Esophagus muscularis mucosa (tissue), 3 donors: ENCODE measurements at regions not wholly inside any gene's neighbourhood (a gene's known extent, or its start where the extent isn't known, plus 50 kb on each side); places are given as distances from the start of the nearest gene placed in this dataset.

Experiments
- CTCF ChIP-seq, 3 experiments: fragments of 200-600 bp in 2 of 3; fragments of 450-650 bp in 1 of 3; sonication (generic) in 2 of 3; IDR thresholded peaks; one replicate each; pipeline ENCODE4 v1.5.1; 2017 to 2019; ENCODE audit warnings: antibody characterized with exemption in 3 of 3, mild to moderate bottlenecking in 2 of 3, moderate library complexity in 1 of 3
- POLR2AphosphoS5 ChIP-seq, 2 donors: sonication (generic); formaldehyde crosslinking; IDR thresholded peaks; one replicate each; pipeline ENCODE4 v1.6.1; 2017; ENCODE audit warnings: antibody characterized with exemption in 2 of 2

DNA sequence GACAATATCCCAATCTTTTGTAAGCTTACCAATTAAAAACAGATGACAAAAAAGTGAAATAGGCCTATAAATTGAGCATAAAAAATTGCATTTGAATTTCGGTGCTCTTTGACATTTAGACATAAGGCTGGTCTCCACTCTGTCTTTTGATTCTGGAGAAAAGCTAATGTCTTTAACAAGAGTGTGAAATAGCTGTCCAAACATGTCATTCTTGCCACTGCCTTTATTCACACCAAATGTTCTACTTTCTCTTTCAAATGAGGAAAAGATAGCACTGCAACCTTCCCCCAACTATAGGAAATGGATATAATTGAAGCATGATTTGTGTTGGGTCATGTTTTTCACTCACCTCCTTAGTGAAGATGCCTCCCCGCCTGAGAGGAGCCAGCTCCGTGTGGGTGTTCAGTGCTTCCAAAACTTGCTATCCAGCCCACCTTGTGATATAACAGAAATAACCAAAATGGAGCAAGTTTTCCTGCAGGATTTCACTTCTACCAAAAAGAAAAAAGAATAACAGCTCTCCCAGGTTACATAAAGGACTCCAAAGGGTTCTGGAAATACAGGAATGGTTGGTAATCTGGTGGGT, 55.2 kb upstream of the STK32A start:
- no peak for TF ChIP-seq CTCF (IDR thresholded peaks at IDR 0.05)
- no peak for TF ChIP-seq POLR2AphosphoS5 (IDR thresholded peaks at IDR 0.05)
